IPS DF 6.9 (cell line): ENCODE measurements at regions not wholly inside any gene's neighbourhood (a gene's known extent, or its start where the extent isn't known, plus 50 kb on each side); places are given as distances from the start of the nearest gene placed in this dataset.
A peak's percentile ranks its signal among the peaks of the same experiment; 100 is the strongest.

Experiments used
- DNase-seq: peaks from one replicate; pipeline ENCODE4 v3.0.0-alpha.2; 2013; ENCODE audit warnings: low read depth, low spot score
- H3K27ac ChIP-seq: one replicate; pipeline ENCODE4 v1.5.1; 2013; ENCODE audit warnings: low read length, control low read depth
- H3K27me3 ChIP-seq: 2 replicates; pipeline ENCODE4 v1.6.1; 2013; ENCODE audit warnings: mild to moderate bottlenecking, low read length; ENCODE audit not compliant: control insufficient read depth, insufficient read depth
- H3K36me3 ChIP-seq: 2 replicates; pipeline ENCODE4 v1.6.1; 2013; ENCODE audit warnings: low read length; ENCODE audit not compliant: control insufficient read depth, insufficient read depth
- H3K4me1 ChIP-seq: 2 replicates; pipeline ENCODE4 v1.6.1; 2013; ENCODE audit warnings: low read length; ENCODE audit not compliant: control insufficient read depth, insufficient read depth
- H3K4me3 ChIP-seq: 2 replicates; pipeline ENCODE4 v1.5.1; 2013; ENCODE audit warnings: mild to moderate bottlenecking, low read length
- H3K9me3 ChIP-seq: 2 replicates; pipeline ENCODE4 v1.6.1; 2013; ENCODE audit warnings: low read length, inconsistent platforms; ENCODE audit not compliant: control insufficient read depth, insufficient read depth
- WGBS: extraction: QIAGEN DNeasy Blood & Tissue Kit; methylation state at CpG from one replicate; pipeline ENCODE4 v1.1.7; 2013; ENCODE audit warnings: mixed read lengths, missing lambda C conversion rate; ENCODE audit not compliant: insufficient read length, insufficient coverage; 5-methylcytosine and 5-hydroxymethylcytosine counted together

GRCh38 chr1:88433556-88433955, 250.5 kb upstream of the PKN2 start:
- Histone ChIP-seq H3K36me3 (no peaks in the 10 kb centered on the region), H3K4me3 (no peak overlapping the region), H3K9me3 (no peaks in the 10 kb centered on the region), H3K27me3 (no peaks in the 10 kb centered on the region), H3K27ac (no peak overlapping the region), H3K4me1 (no peaks in the 10 kb centered on the region)
- WGBS: no CpG with 5 or more reads among the region's 1 CpG
- no peak for DNase-seq

- H3K27me3 ChIP-seq: no peaks in the 10 kb centered on the region
- H3K36me3 ChIP-seq: no peaks in the 10 kb centered on the region
- H3K4me3 ChIP-seq: no peak overlapping the region
- H3K27ac ChIP-seq: no peak overlapping the region
- H3K9me3 ChIP-seq: no peaks in the 10 kb centered on the region
- H3K4me1 ChIP-seq: no peaks in the 10 kb centered on the region
- DNase-seq: no peak
Measured at GRCh38 chr1:88434836-88435235, 249.2 kb upstream of the PKN2 start.

DNA sequence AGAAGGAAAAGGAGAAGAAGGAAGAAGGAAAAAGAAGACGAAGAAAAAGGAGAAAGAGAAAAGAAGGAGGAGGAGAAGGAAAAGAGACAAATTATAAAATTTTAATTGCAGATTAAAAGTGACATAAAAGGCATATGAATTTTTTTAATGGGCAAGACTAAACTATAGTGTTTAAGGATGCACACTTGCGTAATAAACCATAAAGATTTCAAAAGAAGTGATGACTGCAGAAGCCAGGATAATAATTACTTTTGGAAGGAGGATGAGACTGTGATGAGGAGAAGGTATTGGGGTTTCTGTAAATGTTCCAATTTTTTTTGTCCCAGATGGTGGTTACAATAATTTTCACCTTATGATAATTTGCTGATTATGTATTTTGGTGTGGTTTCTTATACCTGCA, 243.1 kb upstream of the PKN2 start:
- no peaks in the 10 kb centered on the region for H3K36me3 ChIP-seq
- no CpG with 5 or more reads among the region's 2 CpGs for WGBS
- H3K27me3 ChIP-seq: no peaks in the 10 kb centered on the region
- no peaks in the 10 kb centered on the region for H3K4me1 ChIP-seq
- H3K4me3 ChIP-seq: no peak overlapping the region
- no peak for DNase-seq
- no peaks in the 10 kb centered on the region for H3K9me3 ChIP-seq
- H3K27ac ChIP-seq: no peak overlapping the region

DNA sequence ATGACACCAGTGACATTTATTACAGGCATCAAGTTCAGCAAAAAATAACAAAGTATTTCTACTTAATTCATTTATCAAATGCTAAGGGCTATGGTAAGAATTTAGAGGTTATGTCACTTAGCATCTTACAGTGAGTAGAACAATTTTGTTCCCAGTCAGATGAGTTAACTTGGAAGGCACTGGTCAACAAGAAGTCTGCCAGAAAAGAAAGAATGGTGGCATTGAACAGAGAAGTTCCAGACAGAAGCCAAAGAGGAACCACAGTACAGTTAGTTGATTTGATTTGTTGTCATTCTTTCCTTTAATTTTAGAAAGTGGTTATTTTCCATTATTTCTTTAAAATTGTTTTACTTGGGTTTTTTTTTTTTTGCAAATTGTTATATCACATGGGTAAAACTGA, 232.2 kb upstream of the PKN2 start:
- DNase-seq: no peak
- no peaks in the 10 kb centered on the region for H3K9me3 ChIP-seq
- H3K4me1 ChIP-seq: no peaks in the 10 kb centered on the region
- H3K4me3 ChIP-seq: no peak overlapping the region
- no peak overlapping the region for H3K27ac ChIP-seq
- H3K36me3 ChIP-seq: no peaks in the 10 kb centered on the region
- H3K27me3 ChIP-seq: no peaks in the 10 kb centered on the region

GRCh38 chr1:88453295-88453694, 230.8 kb upstream of the PKN2 start:
- no peak for DNase-seq
- no peak overlapping the region for H3K4me3 ChIP-seq
- no peaks in the 10 kb centered on the region for H3K9me3 ChIP-seq
- H3K27me3 ChIP-seq: no peaks in the 10 kb centered on the region
- H3K36me3 ChIP-seq: no peaks in the 10 kb centered on the region
- H3K27ac ChIP-seq: no peak overlapping the region
- WGBS: no CpG with 5 or more reads among the region's 7 CpGs
- H3K4me1 ChIP-seq: no peaks in the 10 kb centered on the region

GRCh38 chr1:88454781-88455180, 229.3 kb upstream of the PKN2 start:
- Histone ChIP-seq H3K9me3 (no peaks in the 10 kb centered on the region), H3K36me3 (no peaks in the 10 kb centered on the region), H3K4me3 (no peak overlapping the region), H3K4me1 (no peaks in the 10 kb centered on the region), H3K27ac (no peak overlapping the region), H3K27me3 (no peaks in the 10 kb centered on the region)
- WGBS: no CpG with 5 or more reads among the region's 4 CpGs
- DNase-seq: no peak

GRCh38 chr1:88455621-88456256, 228.3 kb upstream of the PKN2 start:
- Histone ChIP-seq H3K27me3 (no peaks in the 10 kb centered on the region), H3K4me1 (no peaks in the 10 kb centered on the region), H3K4me3 (no peak overlapping the region), H3K9me3 (no peaks in the 10 kb centered on the region), H3K36me3 (no peaks in the 10 kb centered on the region), H3K27ac (no peak overlapping the region)
- WGBS: no CpG with 5 or more reads among the region's 9 CpGs
- no peak for DNase-seq

DNA sequence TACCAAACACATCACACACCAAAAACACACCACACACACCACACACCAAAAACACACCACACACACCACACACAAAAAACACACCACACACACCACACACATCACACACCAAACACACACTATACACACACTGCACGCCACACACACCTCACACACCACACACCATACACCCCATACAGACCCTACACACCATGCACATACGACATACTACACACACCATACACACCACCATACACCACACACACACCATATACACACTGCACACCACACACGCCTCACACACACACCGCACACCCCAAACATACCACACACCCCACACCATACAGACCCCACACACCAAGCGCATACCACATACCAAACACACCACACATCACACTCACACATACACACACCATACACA, 226.9 kb upstream of the PKN2 start:
- Histone ChIP-seq H3K36me3 (no peaks in the 10 kb centered on the region), H3K9me3 (no peaks in the 10 kb centered on the region), H3K27ac (no peak overlapping the region), H3K27me3 (no peaks in the 10 kb centered on the region; the same call in 1 of the 2 replicates), H3K4me3 (no peak overlapping the region), H3K4me1 (no peaks in the 10 kb centered on the region)
- DNase-seq: no peak
- 100% methylated on average over 5 of the region's 5 CpGs for WGBS

DNA sequence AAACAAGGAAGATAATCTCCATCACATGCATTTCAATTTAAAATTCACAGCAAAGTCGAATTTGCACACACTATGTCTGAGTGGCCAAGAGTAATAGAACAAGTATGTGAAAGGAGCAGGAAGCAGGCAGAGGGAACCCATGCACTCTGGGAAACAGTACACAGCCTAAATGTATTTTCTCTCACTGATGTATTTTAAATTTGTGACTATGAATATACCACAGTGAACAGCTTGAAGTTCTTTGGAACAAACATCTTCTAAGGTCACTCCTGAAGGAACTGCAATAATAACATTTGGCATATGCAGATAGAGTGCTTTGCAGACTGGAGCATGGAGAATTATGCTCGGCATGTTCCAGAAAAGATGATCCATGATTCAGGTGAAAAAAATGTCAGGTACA, 223.1 kb upstream of the PKN2 start:
- Histone ChIP-seq H3K36me3 (no peaks in the 10 kb centered on the region), H3K4me1 (0 out of 2 replicates have a peak, but pooled peaks cover 2% of the 10 kb centered on the region), H3K4me3 (no peak overlapping the region), H3K9me3 (no peaks in the 10 kb centered on the region), H3K27me3 (no peaks in the 10 kb centered on the region; the same call in 1 of the 2 replicates), H3K27ac (no peak overlapping the region)
- DNase-seq: no peak
- WGBS: no CpG with 5 or more reads among the region's 2 CpGs

DNA sequence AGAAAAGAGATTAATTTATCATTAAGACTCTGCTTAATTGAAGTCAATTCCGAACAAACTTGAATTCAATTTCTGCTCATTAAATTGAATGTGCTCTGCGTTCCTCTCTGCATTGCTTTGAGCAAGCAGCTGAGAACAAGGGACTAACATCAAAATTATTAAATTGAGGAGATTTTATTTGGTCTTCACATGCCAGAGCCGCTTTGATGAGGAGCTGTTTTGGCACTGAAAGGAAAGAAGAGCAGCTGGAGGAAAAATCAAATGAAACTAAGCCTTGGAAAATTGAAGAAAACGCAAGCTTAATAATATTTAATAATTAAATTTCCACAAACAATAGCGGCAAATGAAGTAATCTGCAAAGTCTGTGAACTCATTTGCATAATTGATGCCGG, 222.0 kb upstream of the PKN2 start:
- H3K27me3 ChIP-seq: no peaks in the 10 kb centered on the region; the same call in 1 of the 2 replicates
- DNase-seq: no peak
- H3K9me3 ChIP-seq: no peaks in the 10 kb centered on the region
- no peaks in the 10 kb centered on the region; the same call in 1 of the 2 replicates for H3K36me3 ChIP-seq
- peak overlapping the region; percentile 62; the same call in 1 of the 2 replicates for H3K4me3 ChIP-seq
- no peak overlapping the region for H3K27ac ChIP-seq
- no CpG with 5 or more reads among the region's 6 CpGs for WGBS
- H3K4me1 ChIP-seq: 0 out of 2 replicates have a peak, but pooled peaks cover 2% of the 10 kb centered on the region
